HL-60/S4 treated with phorbol 12-myristate 13-acetate at 8.2 ng/mL for 4 days and 3 days (cell line): ENCODE measurements at regions not wholly inside any gene's neighbourhood (a gene's known extent, or its start where the extent isn't known, plus 50 kb on each side); places are given as distances from the start of the nearest gene placed in this dataset.
"Not testable (repeated sequence)": the region's sequence is repeated elsewhere in the genome, so short reads cannot be mapped to it uniquely, and the experiment has no call there.

Source experiments
- in situ Hi-C: fragments of 300-500 bp; cut with MboI; formaldehyde crosslinking; loops from 2 replicates; pipeline ENCODE4 v1.15.0; 2022; ENCODE audit warnings: low sequenced_read_pairs

- in situ Hi-C loops, result no loop called here
These were observed 222.9 kb downstream of the DLL1 start for GRCh38 chr6:170067923-170068360.

GRCh38 chr6:170067181-170067641 lies 223.7 kb downstream of the DLL1 start:
- in situ Hi-C loops, result no loop called here

- in situ Hi-C loops, result no loop called here
These were observed 224.2 kb downstream of the DLL1 start for GRCh38 chr6:170066679-170067078.

- in situ Hi-C loops, result no loop called here
These were observed 226.9 kb downstream of the DLL1 start for GRCh38 chr6:170063851-170064602.

GRCh38 chr6:170063431-170063830 lies 227.4 kb downstream of the DLL1 start:
- in situ Hi-C loops, result no loop called here

GRCh38 chr6:170062915-170063241 lies 228.0 kb downstream of the DLL1 start:
- in situ Hi-C loops, result no loop called here

- in situ Hi-C loops, result no loop called here
These were observed 228.5 kb downstream of the DLL1 start for GRCh38 chr6:170062209-170062914.

GRCh38 chr6:170058878-170059485 lies 231.9 kb downstream of the DLL1 start:
- in situ Hi-C loops, result no loop called here

GRCh38 chr6:170057961-170058877 lies 232.7 kb downstream of the DLL1 start:
- in situ Hi-C loops, result no loop called here

- in situ Hi-C loops, result no loop called here
These were observed 233.7 kb downstream of the DLL1 start for GRCh38 chr6:170057034-170057734.

- in situ Hi-C loops, result no loop called here
These were observed 234.6 kb downstream of the DLL1 start for GRCh38 chr6:170056278-170056711.

- in situ Hi-C loops, result not testable (repeated sequence)
These were observed 235.1 kb downstream of the DLL1 start for GRCh38 chr6:170055797-170056196.

GRCh38 chr6:170053966-170054661 lies 236.8 kb downstream of the DLL1 start:
- in situ Hi-C loops, result no loop called here

GRCh38 chr6:170052991-170053821 lies 237.7 kb downstream of the DLL1 start:
- in situ Hi-C loops, result no loop called here

GRCh38 chr6:170051229-170052172 lies 239.4 kb downstream of the DLL1 start:
- in situ Hi-C loops, result no loop called here

- in situ Hi-C loops, result no loop called here
These were observed 240.3 kb downstream of the DLL1 start for GRCh38 chr6:170050591-170051041.
